ENCODE measurements at regions not wholly inside any gene's neighbourhood (a gene's known extent, or its start where the extent isn't known, plus 50 kb on each side); places are given as distances from the start of the nearest gene placed in this dataset.
"Not testable (repeated sequence)": the region's sequence is repeated elsewhere in the genome, so short reads cannot be mapped to it uniquely, and the experiment has no call there.

- DNase-seq (ENCODE audit: low read depth, low spot score) = peak; percentile 19
Observed at GRCh38 chr3:99586701-99587100, 51.7 kb upstream of the COL8A1 start.

- no peak for DNase-seq (ENCODE audit: low read depth, low spot score)
Observed at GRCh38 chr3:99579965-99580364, 58.4 kb upstream of the COL8A1 start.

GRCh38 chr3:99579246-99579645 is 59.1 kb upstream of the COL8A1 start:
- DNase-seq (ENCODE audit: low read depth, low spot score) = peak; percentile 82

DNA sequence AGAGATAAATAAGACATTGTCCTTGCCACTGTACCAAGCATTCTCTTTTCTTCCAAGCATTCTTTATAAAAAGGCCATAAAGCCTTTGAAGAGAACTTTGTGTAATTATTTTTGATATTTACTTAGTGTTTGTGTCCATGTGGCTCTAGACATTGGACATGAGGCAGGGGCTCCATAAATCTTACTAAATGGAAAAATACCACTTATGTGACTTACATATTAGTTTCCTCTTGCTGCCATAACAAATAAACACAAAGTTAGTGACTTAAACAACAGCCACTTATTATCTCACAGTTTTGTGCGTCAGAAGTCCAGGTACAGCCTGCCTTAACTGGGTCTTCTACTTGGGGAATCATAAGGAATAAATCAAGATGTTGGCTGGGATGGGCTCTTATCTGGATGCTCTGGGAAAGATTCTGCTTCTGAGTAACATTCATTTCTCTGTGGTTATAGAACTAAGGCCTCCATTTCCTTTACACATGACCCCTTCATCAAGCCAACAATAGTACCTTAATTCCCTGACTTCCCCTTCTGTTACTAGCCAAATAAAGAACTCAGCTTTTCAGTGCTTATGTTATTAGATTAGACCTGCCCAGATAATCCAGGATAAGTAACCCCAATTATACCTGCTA is 59.9 kb upstream of the COL8A1 start:
- DNase-seq (ENCODE audit: low read depth, low spot score) = peak; percentile 3

- DNase-seq (ENCODE audit: low read depth, low spot score) = no peak
Observed at GRCh38 chr3:99576904-99577559, 61.4 kb upstream of the COL8A1 start.

GRCh38 chr3:99575683-99576082 is 62.7 kb upstream of the COL8A1 start:
- DNase-seq (ENCODE audit: low read depth, low spot score) = no peak

- DNase-seq (ENCODE audit: low read depth, low spot score) = no peak
Observed at GRCh38 chr3:99570061-99570460, 68.3 kb upstream of the COL8A1 start.

- DNase-seq (ENCODE audit: low read depth, low spot score) = no peak
Observed at GRCh38 chr3:99568663-99569335, 69.6 kb upstream of the COL8A1 start.

GRCh38 chr3:99565331-99565730 is 73.1 kb upstream of the COL8A1 start:
- DNase-seq (ENCODE audit: low read depth, low spot score) = no peak

- no peak for DNase-seq (ENCODE audit: low read depth, low spot score)
Observed at GRCh38 chr3:99562990-99563607, 75.3 kb upstream of the COL8A1 start.

DNA sequence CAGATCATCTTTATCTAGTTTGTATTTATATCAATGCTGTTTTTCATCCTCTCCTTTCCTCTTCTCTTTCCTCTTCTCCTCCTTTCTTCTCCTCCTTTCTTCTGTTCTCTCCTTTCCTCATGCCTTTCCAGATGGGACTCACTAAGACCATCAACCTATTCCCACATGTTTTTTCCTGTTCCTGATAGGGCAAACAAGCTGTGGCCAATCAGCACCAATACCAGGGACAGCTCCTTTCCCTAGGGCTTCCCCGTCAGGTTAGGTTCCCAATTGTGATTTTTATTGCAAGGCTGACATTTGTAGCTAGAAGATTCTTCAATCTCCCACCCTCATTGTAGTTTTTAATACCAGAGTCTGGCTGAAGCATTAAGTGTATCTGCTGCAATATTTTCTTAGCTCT is 76.3 kb upstream of the COL8A1 start:
- DNase-seq (ENCODE audit: low read depth, low spot score) = peak; percentile 75

DNA sequence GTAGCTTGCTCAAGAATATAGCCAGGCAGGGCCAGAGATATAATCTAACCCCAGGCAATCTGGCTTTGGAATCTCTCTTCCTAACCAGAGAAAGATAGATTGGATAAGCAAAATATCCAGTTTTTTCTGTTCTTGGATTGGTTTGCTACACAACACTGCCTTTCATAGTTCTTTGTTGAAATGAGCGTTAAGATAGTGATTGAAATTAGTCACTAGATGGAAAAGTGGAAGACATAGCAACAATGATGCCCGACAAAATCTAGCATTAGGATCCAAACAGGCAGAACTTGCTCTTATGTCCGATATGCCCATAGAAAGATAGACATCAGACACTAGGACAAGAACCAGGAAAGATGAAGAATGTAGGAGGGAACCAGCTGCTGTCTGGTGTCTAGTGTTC is 77.3 kb upstream of the COL8A1 start:
- DNase-seq (ENCODE audit: low read depth, low spot score) = no peak

GRCh38 chr3:99559196-99559595 is 79.2 kb upstream of the COL8A1 start:
- no peak for DNase-seq (ENCODE audit: low read depth, low spot score)

DNA sequence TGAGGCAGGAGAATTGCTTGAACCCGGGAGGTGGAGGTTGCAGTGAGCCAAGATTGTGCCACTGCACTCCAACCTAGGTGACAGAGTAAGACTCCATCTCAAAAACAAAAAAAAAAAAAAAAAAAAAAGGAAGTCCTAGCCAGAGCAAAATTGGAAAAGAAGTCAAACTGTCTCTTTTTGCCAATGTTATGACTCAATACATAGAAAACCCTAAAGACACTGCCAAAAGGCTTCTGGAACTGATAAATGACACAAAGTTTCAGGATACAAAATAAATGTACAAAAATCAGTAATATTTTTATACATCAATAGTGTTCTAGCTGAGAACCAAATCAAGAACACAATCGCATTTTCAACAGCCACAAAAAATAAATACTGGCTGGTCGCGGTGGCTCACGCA is 82.5 kb upstream of the COL8A1 start:
- DNase-seq (ENCODE audit: low read depth, low spot score) = not testable (repeated sequence)

- no peak for DNase-seq (ENCODE audit: low read depth, low spot score)
Observed at GRCh38 chr3:99551520-99551919, 86.9 kb upstream of the COL8A1 start.

DNA sequence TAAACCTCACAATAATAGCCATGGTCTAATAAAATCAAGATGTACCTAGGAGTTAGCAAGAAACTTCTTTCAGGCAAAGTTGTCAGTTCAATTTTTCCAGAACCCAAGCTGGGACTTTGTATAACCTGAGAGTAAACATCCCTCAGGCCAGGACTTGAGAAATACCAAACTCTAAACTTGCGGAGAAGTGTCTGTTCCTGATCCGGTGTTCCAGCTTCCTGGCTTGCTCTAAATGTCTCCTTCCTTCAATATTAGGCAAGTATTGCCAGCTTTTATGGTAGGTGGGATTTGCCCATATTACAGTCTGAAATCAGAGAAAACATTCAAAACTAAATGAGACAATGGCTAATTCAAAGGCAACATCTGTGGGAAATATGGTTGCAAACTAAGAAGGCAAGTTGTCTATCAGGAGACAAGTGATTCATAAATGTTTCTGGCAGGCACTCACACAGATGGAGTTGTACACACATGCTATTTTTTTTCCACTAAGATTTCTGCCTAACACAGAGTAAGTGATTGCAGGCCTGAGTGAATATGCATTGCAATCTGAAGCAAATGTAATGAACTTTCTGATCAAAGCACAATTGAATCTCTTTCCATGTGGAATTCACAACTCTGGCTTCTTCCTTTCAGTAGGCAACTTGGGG is 88.3 kb upstream of the COL8A1 start:
- no peak for DNase-seq (ENCODE audit: low read depth, low spot score)

DNA sequence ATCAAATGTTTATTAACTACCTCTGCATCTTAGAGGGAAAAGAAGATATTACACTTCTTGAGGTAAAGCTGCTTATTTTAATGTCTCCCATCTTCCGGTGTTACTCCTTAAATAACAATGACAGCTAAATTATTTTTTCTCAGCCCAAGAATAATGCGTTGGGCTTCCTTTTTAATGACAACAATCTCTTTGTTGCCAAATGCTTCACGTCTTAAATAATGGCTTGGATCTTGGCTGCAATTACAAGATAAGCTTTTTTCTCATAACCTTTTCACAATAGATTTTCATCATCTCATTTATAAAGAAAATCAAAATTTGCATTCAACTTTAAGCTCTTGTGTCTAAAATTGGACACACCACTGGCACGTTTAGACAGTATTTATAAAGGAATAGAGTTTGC is 89.2 kb upstream of the COL8A1 start:
- no peak for DNase-seq (ENCODE audit: low read depth, low spot score)

DNA sequence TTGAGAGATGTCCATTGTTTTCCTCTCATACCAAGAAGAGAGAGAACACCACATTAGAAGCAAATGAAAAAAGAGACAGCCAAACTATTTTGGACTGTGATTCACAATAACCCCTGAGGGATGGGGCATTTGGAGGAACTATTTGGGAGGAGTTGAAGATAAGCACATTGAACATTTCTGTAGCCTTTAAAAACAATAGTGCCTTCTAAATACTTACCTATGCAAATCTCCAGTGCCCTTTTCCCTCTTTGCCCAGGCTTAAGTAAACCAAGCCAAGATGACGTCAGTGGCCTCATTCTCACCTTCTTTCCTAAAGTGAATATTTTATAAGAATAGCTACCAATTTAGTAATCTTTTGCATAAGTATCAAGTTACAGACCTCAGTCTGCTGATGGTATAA is 89.7 kb upstream of the COL8A1 start:
- DNase-seq (ENCODE audit: low read depth, low spot score) = no peak

DNA sequence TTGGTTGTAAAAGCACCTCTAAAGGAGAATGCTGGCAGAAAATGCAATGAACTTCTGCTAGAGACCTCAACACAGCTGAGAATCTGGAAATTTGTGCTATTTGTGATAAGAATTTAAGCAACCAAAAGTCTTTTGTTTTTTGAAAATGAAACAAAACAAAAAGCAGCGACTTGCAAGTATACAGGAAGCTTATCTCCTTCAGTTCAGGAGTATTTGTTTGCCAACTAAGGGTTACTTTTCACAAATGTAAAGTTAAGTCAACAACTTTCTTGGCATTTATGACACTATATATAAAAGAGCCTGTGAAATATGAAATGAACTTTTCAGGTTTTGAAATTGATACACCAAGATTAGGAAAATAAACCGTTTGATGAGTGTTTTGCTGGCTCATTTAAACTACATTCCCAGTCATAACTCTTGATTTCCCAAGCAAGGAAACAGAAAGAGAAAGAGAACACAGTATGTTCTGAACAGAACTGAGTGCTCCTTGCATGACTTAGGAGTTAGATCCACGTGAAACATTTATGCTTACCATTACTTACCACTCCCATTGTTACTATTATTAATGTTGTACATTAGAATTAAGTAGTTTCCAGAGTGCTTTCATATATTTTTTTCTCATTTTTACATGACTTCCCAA is 92.3 kb upstream of the COL8A1 start:
- DNase-seq (ENCODE audit: low read depth, low spot score) = no peak

DNA sequence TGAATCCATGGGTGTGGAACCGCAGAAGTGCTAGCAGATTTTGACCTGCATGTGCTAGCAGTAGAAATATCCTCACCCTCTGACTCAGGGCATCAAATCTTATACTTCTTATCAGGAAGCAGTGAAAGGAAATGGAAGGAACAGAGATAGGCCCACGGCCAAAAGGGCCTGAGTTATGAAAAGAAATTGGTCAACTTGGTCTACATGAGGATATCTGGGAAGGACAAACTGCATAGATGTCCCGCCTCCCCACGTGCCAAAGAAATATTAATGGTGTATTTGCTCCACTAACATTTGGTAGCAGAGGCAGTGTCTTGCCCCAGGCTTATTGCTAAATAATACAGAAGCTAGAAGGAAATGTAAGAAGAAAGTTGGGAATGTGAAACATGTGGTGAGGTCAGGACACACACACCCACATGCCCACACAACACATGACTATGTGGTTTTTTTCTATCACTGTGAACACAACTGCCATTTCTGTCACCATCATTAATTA is 93.6 kb upstream of the COL8A1 start:
- peak; percentile 51 for DNase-seq (ENCODE audit: low read depth, low spot score)

- DNase-seq (ENCODE audit: low read depth, low spot score) = no peak
Observed at GRCh38 chr3:99543796-99544195, 94.6 kb upstream of the COL8A1 start.

Measured in astrocyte of the hippocampus (primary cell).